Fibroblast of peridontal ligament (primary cell): ENCODE measurements at regions not wholly inside any gene's neighbourhood (a gene's known extent, or its start where the extent isn't known, plus 50 kb on each side); places are given as distances from the start of the nearest gene placed in this dataset.

Source experiments
- DNase-seq: peaks from one replicate; pipeline ENCODE4 v3.0.0-alpha.2; 2010; ENCODE audit errors: extremely low read depth

DNA sequence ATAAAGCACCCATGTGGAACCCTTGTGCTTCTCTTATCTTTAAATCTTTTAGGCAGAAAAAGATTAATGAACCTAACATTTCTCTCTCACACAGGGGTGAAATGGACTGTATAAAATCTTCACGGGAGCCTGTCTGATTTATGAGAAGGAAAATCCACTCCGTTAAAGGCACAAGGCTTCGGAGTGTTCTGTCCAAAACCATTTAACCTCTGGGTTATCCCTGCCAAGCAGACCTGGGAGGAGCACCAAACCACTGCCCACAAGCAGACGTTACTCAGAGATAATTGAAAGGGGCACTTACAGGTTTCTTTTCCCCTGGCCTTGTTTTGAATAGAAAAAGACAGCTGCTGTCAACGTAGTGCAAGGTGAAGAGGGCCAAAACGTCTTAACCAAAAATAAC, 184.4 kb upstream of the DOK6 start:
- no peak for DNase-seq

DNA sequence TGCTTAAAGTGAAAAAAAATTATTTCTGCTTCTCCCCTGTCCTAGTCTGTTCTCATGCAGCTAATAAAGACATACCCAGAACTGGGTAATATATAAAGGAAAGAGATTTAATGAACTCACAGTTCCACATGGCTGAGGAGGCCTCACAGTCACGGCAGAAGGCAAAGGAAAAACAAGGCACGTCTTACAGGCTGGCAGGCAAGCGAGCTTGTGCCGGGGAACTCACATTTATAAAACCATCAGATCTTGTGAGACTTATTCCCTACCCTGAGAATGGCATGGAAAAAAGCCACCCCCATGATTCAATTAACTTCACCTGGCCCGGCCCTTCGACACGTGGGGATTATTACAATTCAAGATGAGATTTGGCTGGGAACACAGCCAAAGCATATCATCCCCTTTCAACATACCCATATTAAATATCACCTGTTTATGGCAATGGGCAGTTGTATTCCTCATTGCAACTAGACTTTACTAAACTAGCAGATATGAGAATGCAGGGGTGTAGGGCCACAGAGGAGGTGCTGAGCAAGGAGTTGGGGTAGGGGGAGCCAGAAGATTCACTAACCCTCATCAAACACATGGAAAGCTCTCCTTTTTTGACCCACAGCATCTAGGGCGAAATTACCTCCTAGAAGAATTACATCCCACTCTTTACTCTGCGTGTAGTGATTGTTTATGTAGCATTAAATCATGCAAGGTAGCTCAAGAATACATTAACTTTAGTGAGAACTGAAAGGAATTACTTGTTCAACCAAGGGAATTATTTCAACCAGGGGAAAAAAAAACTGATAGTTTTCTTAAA, 183.3 kb upstream of the DOK6 start:
- DNase-seq = no peak

DNA sequence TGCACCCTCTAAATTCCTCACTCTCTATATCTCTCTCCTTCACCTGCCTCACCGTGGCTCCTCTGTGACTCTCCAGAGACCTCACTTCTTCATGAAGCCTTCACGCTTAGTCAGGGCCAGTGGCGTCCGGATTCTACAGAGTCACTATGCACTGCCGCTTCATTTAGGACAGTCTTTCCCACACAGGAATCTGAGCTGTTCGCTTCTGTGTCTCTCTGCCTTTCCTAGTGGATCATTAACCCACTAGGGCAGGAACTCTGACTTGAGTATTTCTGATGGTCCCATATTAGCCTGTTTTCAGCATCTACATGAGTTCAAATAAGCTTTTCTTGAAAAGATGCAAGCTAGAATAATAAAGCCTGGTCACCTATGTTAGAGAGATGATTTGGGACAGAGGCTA, 180.2 kb upstream of the DOK6 start:
- DNase-seq = no peak

DNA sequence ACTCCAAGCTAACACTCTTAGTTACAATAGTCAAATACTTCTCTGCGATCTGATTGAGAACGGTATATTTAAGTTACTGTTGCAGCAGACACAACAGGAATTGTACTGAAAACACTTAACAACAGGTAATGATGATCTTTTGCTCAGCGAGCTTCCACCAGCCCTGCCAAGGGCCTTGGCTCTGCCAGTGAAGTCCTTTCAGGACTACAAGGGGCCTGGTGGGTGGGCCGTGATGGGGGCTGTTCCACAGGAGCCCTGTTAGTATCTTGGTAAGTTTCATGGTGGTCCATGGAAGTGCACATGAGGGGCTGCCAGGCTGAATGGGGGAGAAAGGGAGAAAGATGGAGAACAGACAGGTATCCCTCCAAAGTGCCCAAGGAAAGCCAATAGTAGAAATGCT, 178.6 kb upstream of the DOK6 start:
- DNase-seq = no peak

DNA sequence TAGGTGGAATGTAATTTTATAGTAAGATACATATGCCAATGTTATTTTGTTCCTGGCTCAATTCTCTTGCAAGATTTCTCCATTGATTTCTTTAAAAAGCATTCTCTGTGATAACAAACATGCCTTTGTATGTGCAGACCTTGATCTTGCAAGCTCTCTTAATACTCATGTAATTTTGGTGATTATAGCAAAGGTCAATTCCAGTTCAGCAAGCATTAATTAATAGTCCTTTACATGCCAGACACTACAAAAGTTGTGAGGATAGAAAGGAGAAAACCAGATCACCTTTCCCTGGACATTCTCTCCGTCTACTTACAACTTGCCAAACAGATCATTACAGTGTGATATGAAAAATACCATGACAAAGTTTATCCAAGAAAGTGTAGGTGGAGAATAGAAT, 173.7 kb upstream of the DOK6 start:
- DNase-seq = no peak

DNA sequence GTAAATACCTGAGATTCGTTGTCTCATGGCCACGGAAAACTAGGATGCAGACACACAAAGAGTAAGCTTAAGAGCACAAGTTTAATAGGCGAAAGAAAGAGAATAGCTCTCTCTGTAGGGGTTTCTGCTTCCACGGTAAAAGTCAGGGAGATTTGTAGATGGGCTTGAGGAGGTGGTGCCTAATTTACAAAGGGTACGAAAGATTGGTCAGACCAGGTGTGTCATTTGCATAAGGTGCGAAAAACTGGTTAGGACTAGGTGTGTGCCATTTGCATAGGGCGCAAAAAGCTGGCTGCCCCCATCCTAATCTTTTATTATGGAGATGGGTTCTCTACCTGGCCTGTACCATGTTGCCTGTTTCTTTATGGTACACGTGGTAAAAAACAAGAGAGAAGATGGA, 170.5 kb upstream of the DOK6 start:
- DNase-seq = no peak

DNA sequence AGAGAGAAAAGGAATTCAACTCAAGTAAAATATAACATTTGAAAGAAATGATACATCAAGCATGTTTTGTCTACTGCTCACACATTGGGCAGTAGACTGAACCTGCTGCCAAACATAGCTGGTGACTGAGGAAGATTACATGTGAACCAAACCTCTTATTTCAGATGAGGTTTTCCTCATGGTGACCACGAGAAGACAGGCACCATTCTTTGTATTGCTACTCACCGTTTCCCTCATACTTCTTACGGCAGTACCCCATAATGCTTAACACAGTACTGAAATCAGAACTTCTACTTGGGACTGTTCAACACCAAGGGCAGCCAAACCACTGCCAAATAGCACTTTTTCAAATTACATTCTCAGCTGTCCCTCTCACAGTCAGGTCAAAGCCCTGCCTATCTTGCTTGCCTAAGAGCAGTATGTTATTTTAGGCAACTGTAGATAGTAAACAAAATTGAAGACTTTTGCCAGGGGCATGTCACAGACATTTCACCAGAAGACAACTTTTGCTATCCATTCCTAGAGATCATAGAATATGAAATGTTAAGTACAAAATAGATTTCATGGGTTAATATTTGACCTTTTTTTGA, 167.1 kb upstream of the DOK6 start:
- DNase-seq = peak; percentile 15

DNA sequence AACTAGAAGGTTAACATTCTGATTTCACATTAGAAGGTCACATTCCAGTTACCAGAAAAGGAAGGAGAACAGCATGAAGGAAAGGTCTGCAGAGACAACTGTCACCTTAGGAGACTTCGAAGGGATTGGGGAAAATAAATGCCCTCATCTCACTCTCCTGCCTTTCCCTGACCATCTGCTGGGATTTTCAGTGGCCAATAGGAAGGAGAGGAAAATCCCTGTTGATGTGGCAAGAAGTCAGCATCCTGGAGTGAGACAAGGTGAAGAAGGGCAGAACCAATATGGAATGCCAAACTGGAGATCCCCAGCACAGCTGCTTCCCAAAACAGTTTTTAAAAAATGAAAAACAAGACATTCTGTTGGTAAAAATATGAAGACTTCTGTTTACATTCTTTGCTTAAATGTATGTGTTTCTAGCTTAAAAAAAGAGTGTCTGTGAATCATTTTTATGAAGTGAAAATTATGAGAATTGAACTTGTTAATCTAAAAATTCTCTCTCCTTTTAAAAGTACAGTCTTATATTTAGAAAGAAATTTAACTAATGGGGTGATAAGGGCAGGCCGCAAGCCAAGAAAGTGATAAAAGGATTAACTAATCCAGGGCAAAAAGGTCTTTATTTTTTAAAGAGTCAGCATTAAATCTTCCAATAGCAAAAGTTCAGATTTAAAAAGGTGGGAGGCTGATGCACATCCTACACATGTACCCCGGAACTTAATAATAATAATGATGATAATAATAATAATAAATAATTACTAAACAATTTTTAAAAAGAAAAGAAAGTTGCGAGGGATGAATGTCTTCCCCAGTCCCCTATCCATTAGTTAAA, 160.6 kb upstream of the DOK6 start:
- DNase-seq = no peak

DNA sequence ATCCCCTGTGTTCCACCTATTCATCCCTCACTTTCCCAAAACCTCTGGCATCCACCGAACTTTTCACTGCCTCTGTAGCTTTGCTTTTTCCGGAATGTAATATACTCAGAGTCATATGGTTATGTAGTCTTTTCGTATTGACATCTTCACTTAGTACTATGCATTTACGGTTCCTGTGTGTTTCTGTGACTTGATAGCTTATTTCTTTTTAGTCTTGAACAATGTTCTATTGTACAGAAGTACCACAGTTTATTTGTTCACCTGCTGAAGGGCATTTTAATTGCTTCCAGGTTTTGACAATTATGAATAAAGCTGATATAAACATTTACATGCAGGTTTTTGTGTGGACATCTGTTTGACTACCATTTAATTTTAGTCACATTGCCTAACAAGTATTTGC, 154.7 kb upstream of the DOK6 start:
- no peak for DNase-seq

DNA sequence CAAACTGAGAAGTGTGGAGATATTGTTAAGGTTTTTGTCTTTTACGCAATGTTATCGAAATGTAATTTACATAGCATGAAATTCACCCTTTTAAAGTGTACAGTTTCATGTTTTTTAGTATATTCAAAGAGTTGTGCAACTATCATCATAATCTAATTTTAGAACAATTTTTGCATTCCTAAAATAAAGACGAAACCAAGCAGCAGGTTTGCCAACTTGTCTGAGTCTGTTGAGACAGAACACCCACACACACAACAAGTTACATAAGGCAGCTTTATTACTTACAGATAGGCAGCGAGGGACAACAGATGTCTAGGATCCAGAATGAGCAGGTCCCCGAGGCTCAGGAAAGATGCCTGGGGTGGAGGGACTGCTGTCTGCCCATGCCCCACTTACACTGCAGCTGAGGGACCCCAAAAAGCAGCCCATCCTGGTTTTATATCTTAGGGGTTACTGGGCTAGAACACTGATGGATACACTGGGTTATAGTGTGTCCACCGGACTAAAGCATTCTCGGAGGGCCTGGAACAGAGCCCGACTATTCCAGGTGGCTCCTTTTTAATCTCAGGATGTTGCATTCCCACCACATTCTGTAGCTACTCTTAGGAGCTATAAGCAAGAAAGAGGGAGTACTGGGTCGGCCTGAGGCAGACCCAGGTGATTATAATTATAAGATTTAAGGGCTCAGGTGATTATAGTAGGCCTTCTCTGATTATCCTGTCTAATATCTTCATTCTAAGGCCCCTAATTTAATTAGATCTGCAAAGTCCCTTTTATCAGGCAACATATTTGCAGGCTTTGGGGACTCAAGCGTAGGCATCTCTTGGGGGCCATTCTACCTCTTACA, 150.2 kb upstream of the DOK6 start:
- peak; percentile 91 for DNase-seq

DNA sequence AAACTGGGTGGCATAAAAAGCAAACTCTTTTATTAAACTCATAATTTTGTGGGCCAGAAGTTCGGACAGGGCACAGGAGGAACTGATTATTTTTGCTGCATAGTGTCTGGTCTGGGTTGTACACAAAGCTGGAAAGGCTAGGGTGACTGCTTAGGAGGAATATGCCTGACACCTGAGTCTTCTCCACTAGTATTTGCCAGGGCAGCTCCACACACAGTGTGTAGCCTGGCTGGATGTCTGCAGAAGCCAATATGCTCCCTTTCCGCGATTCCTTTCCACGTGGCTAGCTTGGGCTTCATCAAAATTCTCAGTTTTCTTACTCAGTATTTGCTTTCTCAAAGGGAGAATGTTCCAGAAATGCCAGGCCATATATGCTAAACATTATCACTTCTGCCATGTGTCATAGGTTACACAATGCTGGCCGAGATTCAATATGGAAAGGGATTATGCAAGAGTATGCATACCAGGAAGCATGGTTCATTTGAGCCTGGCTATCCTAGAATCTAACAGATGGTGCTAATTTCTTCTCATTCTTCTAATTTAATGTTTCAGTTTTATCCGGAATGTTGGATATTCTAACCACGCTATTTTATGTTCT, 142.7 kb upstream of the DOK6 start:
- DNase-seq = peak; percentile 97

DNA sequence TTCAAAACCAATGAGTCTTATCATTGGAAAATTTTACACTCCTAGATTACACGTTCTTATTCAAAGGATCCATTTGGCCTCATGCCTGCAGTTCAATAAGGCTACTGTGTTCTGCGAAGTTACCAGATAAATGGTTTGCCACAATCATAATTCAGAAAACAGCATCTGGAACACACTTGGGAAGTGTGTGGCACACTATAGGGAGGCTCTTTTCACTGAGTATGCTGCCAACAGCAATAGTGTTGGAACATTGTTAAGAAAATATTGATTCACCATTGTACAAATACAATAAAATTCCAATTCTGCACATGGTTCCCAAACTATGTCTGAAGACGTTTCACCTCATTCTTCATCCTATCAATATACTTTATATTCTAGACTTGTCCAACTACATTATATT, 141.4 kb upstream of the DOK6 start:
- DNase-seq = no peak

DNA sequence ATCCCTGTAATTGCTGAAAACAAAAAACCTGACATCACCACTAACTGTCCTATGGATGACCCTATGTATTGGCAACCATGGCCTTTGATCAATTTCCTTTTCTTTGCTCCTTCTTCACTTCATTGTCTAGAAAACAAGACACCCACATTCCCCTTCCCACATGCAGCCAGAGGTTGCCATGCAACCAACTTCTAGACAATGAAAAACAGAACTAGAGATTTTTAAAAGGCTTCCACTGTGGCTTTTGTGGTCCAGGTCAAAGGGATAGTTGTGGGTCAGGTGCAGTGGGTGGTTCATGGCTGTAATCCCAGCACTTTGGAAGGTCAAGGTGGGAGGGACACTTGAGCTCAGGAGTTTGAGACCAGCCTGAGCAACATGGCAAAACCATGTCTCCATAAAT, 139.3 kb upstream of the DOK6 start:
- no peak for DNase-seq

DNA sequence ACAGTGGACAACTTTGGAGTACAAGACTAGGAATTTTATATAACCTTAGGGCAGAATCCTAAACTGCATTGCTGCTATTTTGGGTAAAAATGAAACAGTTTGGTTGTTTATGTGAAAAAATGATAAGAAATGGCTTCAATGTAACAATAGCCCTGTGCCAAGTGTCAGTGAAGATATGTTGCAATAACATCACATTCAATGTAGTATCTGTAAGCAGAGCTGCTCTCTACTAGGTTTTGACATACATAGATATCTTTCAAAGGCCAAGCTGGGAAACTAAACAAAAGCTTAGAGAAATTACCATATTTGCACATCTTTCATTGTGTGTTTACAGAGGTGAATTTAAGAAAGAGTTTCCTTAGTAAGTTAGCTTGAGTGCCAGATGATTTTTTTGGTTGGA, 135.0 kb upstream of the DOK6 start:
- peak; percentile 47 for DNase-seq

DNA sequence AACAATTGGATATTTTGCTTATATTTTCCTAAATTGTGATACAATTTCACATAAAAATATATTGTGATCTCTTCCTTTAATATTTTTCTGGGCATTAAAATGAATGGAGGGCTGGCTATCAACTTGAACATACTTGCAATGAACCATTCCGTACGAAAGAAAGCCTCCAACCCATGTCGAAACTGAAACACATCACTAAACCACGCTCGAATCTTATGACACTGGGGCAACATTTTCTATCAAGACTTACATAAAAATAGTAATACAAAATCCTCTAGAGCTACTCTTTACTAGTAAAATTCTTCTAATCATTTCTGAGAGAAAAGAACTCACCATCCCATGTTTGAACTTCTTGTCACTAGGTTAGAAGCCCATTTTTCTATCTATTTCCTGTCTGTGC, 132.8 kb upstream of the DOK6 start:
- no peak for DNase-seq

DNA sequence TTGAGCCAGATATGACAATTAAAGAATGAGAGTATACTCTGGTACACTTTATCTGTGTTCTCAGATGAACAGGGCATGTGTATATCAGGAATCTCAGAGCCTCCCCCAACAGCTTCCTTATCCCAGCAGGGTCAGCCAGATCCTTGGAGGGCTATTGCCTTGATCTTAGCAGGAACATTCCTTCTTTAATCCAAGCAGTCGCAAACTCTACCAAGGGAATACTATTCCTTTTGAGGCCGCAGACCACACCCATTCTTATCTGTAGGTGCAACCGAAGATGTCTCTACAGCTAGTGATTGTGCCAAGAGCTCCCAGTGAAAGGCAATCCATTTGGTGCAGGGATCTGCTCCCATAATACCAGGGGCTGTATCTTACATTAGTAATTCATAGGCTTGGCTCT, 118.3 kb upstream of the DOK6 start:
- no peak for DNase-seq

DNA sequence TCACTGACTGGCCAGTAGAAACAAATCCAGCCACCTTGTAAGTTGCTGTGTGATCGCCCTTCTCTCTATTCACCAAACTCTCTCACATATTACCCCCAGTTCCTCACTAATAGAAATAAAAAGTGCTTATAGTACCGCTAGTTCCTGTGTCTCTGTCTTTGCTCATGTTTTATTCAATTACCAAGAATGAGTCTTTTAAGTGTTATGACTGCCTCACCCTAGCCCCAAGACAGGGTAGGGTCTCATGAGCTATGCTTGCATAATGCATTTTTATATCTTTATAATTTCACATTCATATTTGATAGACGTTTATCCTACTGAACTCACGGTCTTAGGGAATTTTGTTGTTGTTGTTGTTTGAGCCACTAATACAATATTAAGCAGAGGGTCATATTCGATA, 109.6 kb upstream of the DOK6 start:
- no peak for DNase-seq

DNA sequence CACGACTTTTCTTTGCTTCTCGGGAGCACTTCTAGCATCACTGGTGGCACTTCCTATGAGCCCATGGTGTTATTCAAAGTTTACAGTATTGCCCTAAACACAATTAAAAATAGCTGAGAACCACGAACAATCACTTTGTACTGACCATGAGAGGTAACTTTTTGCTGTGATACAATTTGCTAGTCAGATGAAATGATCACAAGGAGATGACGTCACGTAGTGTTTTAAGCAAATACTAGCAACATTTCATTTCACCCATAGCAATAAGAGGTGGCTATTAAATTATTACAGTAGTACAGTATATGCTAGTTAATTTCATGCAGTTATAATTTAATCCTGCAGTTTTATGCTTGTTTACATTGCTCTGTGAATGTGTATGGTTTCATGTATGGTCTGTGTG, 108.9 kb upstream of the DOK6 start:
- DNase-seq = no peak

DNA sequence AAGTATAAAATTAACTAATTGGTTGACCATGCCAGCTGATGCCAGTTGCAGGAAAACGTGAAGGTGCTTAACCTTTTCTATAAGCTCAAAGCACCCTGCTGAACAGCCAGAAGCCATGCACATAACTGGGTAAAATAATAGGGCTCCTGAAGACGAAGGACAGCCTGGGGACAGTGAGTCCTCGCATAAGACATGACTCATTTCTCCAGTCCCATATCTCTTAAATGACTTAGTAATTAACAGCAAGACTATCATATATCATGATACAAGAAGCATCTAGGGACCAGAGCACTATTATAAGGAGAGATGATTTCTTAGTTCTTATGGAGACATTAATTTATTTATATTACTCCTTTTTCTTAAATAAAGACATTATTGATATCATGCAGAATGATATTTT, 100.5 kb upstream of the DOK6 start:
- DNase-seq = no peak

DNA sequence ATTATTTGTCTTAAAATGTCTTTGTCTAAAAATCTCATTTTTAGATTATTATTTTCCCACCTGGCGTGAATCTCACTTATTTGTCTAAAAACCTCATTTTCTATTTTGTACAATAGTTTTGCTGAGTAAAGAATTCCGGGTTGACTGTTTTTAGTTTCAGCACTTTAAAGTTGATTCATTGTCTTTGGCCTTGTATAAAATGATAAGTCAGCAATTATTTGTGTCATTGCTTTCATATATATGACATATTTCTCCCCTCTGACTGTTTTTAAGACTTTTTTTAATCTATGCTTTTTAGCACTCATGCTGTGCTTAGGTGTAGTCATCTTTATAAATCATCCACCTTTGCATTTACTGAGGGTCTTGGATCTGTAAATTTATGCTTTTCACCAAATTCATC, 92.1 kb upstream of the DOK6 start:
- no peak for DNase-seq

DNA sequence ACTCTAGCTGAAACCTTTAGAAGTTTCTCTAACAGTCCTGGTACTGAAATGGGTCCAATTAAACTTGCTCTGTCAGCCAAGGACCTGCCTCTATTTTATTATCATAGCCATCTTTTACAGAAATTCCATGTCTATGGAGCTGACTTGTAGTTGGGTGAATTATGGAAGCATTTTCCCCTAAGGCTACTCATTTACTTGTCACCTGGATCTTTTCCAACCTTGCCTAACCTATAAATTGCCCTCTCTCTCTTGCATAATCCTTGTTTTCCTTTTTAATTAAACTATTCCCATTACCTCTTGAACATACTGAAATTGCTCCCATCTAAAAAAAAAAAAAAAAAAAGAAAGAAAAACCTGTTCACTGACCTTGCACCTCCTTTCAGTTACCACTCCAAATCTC, 74.6 kb upstream of the DOK6 start:
- DNase-seq = no peak

DNA sequence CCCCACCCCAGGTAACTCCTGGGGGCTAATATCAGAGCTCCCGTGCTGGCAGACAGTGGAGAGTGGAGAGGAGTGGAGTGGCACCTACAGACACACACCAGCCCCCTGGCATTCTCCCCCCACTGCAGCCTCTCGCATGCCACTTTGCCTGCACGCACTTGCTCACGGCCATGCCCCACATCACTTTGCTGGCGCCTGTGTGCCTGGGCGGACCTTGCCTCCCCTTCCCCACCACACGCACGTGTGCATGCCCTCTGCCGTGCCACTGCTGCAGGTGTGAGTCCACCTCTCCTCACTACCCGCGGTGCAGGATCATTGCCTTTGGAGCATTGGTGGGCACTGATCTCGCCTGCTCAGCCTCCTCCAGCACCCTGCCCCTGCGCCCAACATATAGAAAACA, 72.6 kb upstream of the DOK6 start:
- no peak for DNase-seq
